Keratinocyte (primary cell): ENCODE measurements at regions not wholly inside any gene's neighbourhood (a gene's known extent, or its start where the extent isn't known, plus 50 kb on each side); places are given as distances from the start of the nearest gene placed in this dataset.
"Not testable (repeated sequence)": the region's sequence is repeated elsewhere in the genome, so short reads cannot be mapped to it uniquely, and the experiment has no call there.

Source experiments
- DNase-seq: peaks from one replicate; pipeline ENCODE4 v3.0.0-alpha.2; 2011; ENCODE audit warnings: low read depth, missing footprints, low spot score
- FAIRE-seq: peaks from 2 replicates; lab custom pipeline; 2011; peaks lifted over from hg19 to GRCh38; lab: Jason Lieb, UNC
- H2AFZ ChIP-seq: 2 replicates; pipeline ENCODE4 v1.6.0; 2012; ENCODE audit warnings: low read length, control low read depth, inconsistent platforms; ENCODE audit not compliant: control insufficient read depth
- H3K27ac ChIP-seq: 2 replicates; pipeline ENCODE4 v1.5.1; 2011; ENCODE audit warnings: low read length; ENCODE audit not compliant: control insufficient read depth, insufficient read depth
- H3K27me3 ChIP-seq: 3 replicates; pipeline ENCODE4 v1.6.0; 2011; ENCODE audit warnings: low read length; ENCODE audit not compliant: control insufficient read depth, insufficient read depth; ENCODE audit errors: extremely low read depth
- H3K36me3 ChIP-seq, 2 experiments: 2 replicates in 1 of 2; 3 replicates in 1 of 2; pipeline ENCODE4 v1.5.1; 2011; ENCODE audit warnings: low read length in 2 of 2, mild to moderate bottlenecking in 1 of 2; ENCODE audit not compliant: control insufficient read depth in 2 of 2, insufficient read depth in 2 of 2; ENCODE audit errors: extremely low read depth in 1 of 2
- H3K4me1 ChIP-seq: 3 replicates; pipeline ENCODE4 v1.5.1; 2011; ENCODE audit warnings: low read length; ENCODE audit not compliant: control insufficient read depth, insufficient read depth; ENCODE audit errors: extremely low read depth
- H3K4me2 ChIP-seq: 3 replicates; pipeline ENCODE4 v1.6.0; 2011; ENCODE audit warnings: low read depth, low read length; ENCODE audit not compliant: control insufficient read depth, insufficient read depth; ENCODE audit errors: extremely low read depth
- H3K4me3 ChIP-seq, 3 experiments: fragments of 200-600 bp in 1 of 3; sonication (generic) in 1 of 3; 2 replicates in 2 of 3; 3 replicates in 1 of 3; pipeline ENCODE4 v1.5.1; 2011 to 2016; ENCODE audit warnings: low read length in 3 of 3, mild to moderate bottlenecking in 3 of 3, control low read depth in 2 of 3, inconsistent platforms in 1 of 3, low read depth in 1 of 3, mixed read lengths in 1 of 3, mixed run types in 1 of 3, moderate library complexity in 1 of 3; ENCODE audit not compliant: control insufficient read depth in 2 of 3, insufficient read depth in 2 of 3; ENCODE audit errors: extremely low read depth in 1 of 3
- H3K79me2 ChIP-seq: 2 replicates; pipeline ENCODE4 v1.6.0; 2012; ENCODE audit warnings: low read length; ENCODE audit not compliant: control insufficient read depth, insufficient read depth
- H3K9ac ChIP-seq: 3 replicates; pipeline ENCODE4 v1.6.0; 2011; ENCODE audit warnings: low read length; ENCODE audit not compliant: control insufficient read depth, insufficient read depth; ENCODE audit errors: extremely low read depth
- H3K9me1 ChIP-seq: 3 replicates; pipeline ENCODE4 v1.6.0; 2011; ENCODE audit warnings: low read length; ENCODE audit not compliant: control insufficient read depth, insufficient read depth; ENCODE audit errors: extremely low read depth
- H3K9me3 ChIP-seq: 2 replicates; pipeline ENCODE4 v1.5.1; 2012; ENCODE audit warnings: low read depth, low read length; ENCODE audit not compliant: control insufficient read depth
- H4K20me1 ChIP-seq: 3 replicates; pipeline ENCODE4 v1.6.0; 2011; ENCODE audit warnings: low read length; ENCODE audit not compliant: control insufficient read depth, insufficient read depth; ENCODE audit errors: extremely low read depth
- CTCF ChIP-seq, 3 experiments: IDR thresholded peaks in 1 of 3; conservative IDR thresholded peaks in 1 of 3; optimal IDR thresholded peaks in 1 of 3; 2 replicates in 2 of 3; 3 replicates in 1 of 3; pipeline versions ENCODE3 to v1.5.1; 2011; ENCODE audit warnings: low read length in 3 of 3, mild to moderate bottlenecking in 3 of 3, moderate library complexity in 2 of 3, control low read depth in 1 of 3, inconsistent platforms in 1 of 3; ENCODE audit not compliant: insufficient read depth in 2 of 3; ENCODE audit errors: extremely low read depth in 1 of 3
- EZH2 ChIP-seq: IDR thresholded peaks from one replicate; pipeline ENCODE4 v1.6.1; 2012; ENCODE audit warnings: inconsistent platforms, mild to moderate bottlenecking, low read length, moderate library complexity
- dilution Hi-C: fragments of 300-500 bp; cut with MboI; formaldehyde crosslinking; loops from one replicate; pipeline ENCODE4 v1.7.0; 2020; ENCODE audit warnings: low sequenced_read_pairs; ENCODE audit not compliant: extremely low pct_ligation_motif_present

- Histone ChIP-seq H3K9me1 (no peaks in the 10 kb centered on the region), H3K36me3 (no peaks in the 10 kb centered on the region), H3K27me3 (no peaks in the 10 kb centered on the region), H2AFZ (peak overlapping the region; percentile 65), H3K9ac (no peak overlapping the region), H4K20me1 (no peaks in the 10 kb centered on the region), H3K9me3 (no peaks in the 10 kb centered on the region), H3K4me2 (peak overlapping the region; percentile 67), H3K4me3 (peak overlapping the region in 2 of 3 experiments; percentile 41 to 56), H3K27ac (no peak overlapping the region), H3K79me2 (no peaks in the 10 kb centered on the region), H3K4me1 (no peaks in the 10 kb centered on the region)
- TF ChIP-seq CTCF (optimal IDR thresholded peaks at IDR 0.05 in 1 of 3, IDR thresholded peaks at IDR 0.05 in 1 of 3, conservative IDR thresholded peaks at IDR 0.05 in 1 of 3; ENCODE audit: extremely low read depth in 1 of 3, insufficient read depth in 2 of 3, low read length in 3 of 3) (no peak), EZH2 (no peak)
- DNase-seq: no peak
- FAIRE-seq: peak; percentile 34
- dilution Hi-C loops: no loop called here
Measured at GRCh38 chr5:130836729-130837649, 328.1 kb downstream of the HINT1 start.

DNA sequence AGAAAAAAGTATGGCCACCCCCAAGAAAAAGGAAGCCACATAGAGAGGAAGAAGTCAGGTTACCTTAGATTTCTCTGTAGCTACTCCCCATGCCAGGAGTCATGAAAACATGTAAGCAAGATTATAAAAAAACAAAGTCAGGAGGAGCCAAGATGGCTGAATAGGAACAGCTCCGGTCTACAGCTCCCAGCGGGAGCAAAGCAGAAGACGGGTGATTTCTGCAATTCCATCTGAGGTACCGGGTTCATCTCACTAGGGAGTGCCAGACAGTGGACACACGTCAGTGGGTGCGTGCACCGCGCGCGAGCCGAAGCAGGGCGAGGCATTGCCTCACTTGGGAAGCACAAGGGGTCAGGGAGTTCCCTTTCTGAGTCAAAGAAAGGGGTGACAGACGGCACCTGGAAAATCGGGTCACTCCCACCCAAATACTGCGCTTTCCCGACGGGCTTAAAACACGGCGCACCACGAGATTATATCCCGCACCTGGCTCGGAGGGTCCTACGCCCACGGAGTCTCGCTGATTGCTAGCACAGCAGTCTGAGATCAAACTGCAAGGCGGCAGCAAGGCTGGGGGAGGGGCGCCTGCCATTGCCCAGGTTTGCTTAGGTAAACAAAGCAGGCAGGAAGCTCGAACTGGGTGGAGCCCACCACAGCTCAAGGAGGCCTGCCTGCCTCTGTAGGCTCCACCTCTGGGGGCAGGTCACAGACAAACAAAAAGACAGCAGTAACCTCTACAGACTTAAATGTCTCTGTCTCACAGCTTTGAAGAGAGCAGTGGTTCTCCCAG lies 347.3 kb downstream of the HINT1 start:
- H3K4me1 ChIP-seq, H3K9me1 ChIP-seq, FAIRE-seq, H2AFZ ChIP-seq, H3K4me3 ChIP-seq, H3K9me3 ChIP-seq, H3K27me3 ChIP-seq, H3K79me2 ChIP-seq, H3K4me2 ChIP-seq, H3K27ac ChIP-seq, dilution Hi-C loops, H3K9ac ChIP-seq, DNase-seq, H3K36me3 ChIP-seq, H4K20me1 ChIP-seq: not testable (repeated sequence)
